HG02610 (cell line): ENCODE measurements at regions not wholly inside any gene's neighbourhood (a gene's known extent, or its start where the extent isn't known, plus 50 kb on each side); places are given as distances from the start of the nearest gene placed in this dataset.

Experiments
- ATAC-seq: cut with Tn5 transposase; IDR thresholded peaks from one replicate; pipeline ENCODE4 v1.9.1; 2021; ENCODE audit warnings: mild to moderate bottlenecking, moderate library complexity; ENCODE audit not compliant: unreplicated experiment

GRCh38 chr4:77305766-77306165 lies 148.8 kb downstream of the CCNG2 start:
- ATAC-seq = no peak

GRCh38 chr4:77306496-77306895 lies 149.5 kb downstream of the CCNG2 start:
- no peak for ATAC-seq

GRCh38 chr4:77308843-77309242 lies 151.8 kb downstream of the CCNG2 start:
- peak; percentile 41 for ATAC-seq

- ATAC-seq = no peak
Observed at GRCh38 chr4:77309496-77309895, 152.5 kb downstream of the CCNG2 start.

GRCh38 chr4:77310931-77311330 lies 153.9 kb downstream of the CCNG2 start:
- no peak for ATAC-seq

- ATAC-seq = no peak
Observed at GRCh38 chr4:77314697-77315096, 157.7 kb downstream of the CCNG2 start.

- ATAC-seq = no peak
Observed at GRCh38 chr4:77327151-77327550, 170.1 kb downstream of the CCNG2 start.

GRCh38 chr4:77332696-77333270 lies 175.8 kb downstream of the CCNG2 start:
- ATAC-seq = no peak

- ATAC-seq = no peak
Observed at GRCh38 chr4:77336411-77337142, 179.6 kb downstream of the CCNG2 start.

- no peak for ATAC-seq
Observed at GRCh38 chr4:77342170-77342810, 185.3 kb downstream of the CCNG2 start.

GRCh38 chr4:77344001-77344400 lies 187.0 kb downstream of the CCNG2 start:
- ATAC-seq = no peak

- ATAC-seq = no peak
Observed at GRCh38 chr4:77344784-77345183, 187.8 kb downstream of the CCNG2 start.

GRCh38 chr4:77347351-77347966 lies 190.5 kb downstream of the CCNG2 start:
- ATAC-seq = no peak

GRCh38 chr4:77348815-77349214 lies 191.8 kb downstream of the CCNG2 start:
- ATAC-seq = no peak

- ATAC-seq = no peak
Observed at GRCh38 chr4:77349364-77349763, 192.4 kb downstream of the CCNG2 start.

- ATAC-seq = no peak
Observed at GRCh38 chr4:77349796-77350195, 192.8 kb downstream of the CCNG2 start.

- no peak for ATAC-seq
Observed at GRCh38 chr4:77352192-77352591, 195.2 kb downstream of the CCNG2 start.

GRCh38 chr4:77353724-77354315 lies 196.8 kb downstream of the CCNG2 start:
- peak; percentile 53 for ATAC-seq

- no peak for ATAC-seq
Observed at GRCh38 chr4:77354550-77354949, 197.5 kb downstream of the CCNG2 start.

GRCh38 chr4:77355731-77356130 lies 198.7 kb downstream of the CCNG2 start:
- ATAC-seq = no peak

- ATAC-seq = no peak
Observed at GRCh38 chr4:77358315-77358928, 201.4 kb downstream of the CCNG2 start.
